A673 (cell line): ENCODE measurements at regions not wholly inside any gene's neighbourhood (a gene's known extent, or its start where the extent isn't known, plus 50 kb on each side); places are given as distances from the start of the nearest gene placed in this dataset.

Experiments used
- BruUV-seq: library from RNA; stranded (reverse); fragments of 400-500 nt; replicated peaks from 2 replicates; lab custom pipeline; 2021; lab: Mats Ljungman, UMichigan
- CTCF ChIA-PET: fragments of 300-600 bp; sonication (Branson Sonifier 250); formaldehyde crosslinking; loops from one replicate; lab custom pipeline; 2022; ENCODE audit warnings: antibody characterized with exemption; lab: Charles Lee
- POLR2A ChIA-PET: fragments of 300-600 bp; sonication (Branson Sonifier 250); formaldehyde crosslinking; loops from one replicate; lab custom pipeline; 2022; ENCODE audit warnings: antibody characterized with exemption; ENCODE audit not compliant: low non-redundant PET; lab: Charles Lee
- DNase-seq: peaks from one replicate; pipeline ENCODE4 v3.0.0-alpha.2; 2015; ENCODE audit warnings: low spot score
- H3K27ac ChIP-seq: fragments of 200-600 bp; sonication (generic); 2 replicates; pipeline ENCODE4 v1.5.1; 2016; ENCODE audit warnings: mixed run types, low read depth, mild to moderate bottlenecking, mixed read lengths, antibody characterized with exemption, low read length; ENCODE audit not compliant: poor library complexity, severe bottlenecking
- H3K27me3 ChIP-seq: fragments of 200-600 bp; sonication (generic); replicated peaks from 2 replicates; pipeline ENCODE4 v1.6.1; 2017; ENCODE audit warnings: mixed run types, low read depth, mild to moderate bottlenecking, mixed read lengths, antibody characterized with exemption, low read length; ENCODE audit not compliant: insufficient read depth, poor library complexity
- H3K36me3 ChIP-seq: fragments of 200-600 bp; sonication (generic); 2 replicates; pipeline ENCODE4 v1.6.1; 2016; ENCODE audit warnings: mixed run types, mild to moderate bottlenecking, mixed read lengths, antibody characterized with exemption, low read length; ENCODE audit not compliant: insufficient read depth, poor library complexity, severe bottlenecking
- H3K4me1 ChIP-seq: fragments of 200-600 bp; sonication (generic); 2 replicates; pipeline ENCODE4 v1.6.1; 2017; ENCODE audit warnings: mixed run types, mild to moderate bottlenecking, mixed read lengths, antibody characterized with exemption, low read length; ENCODE audit not compliant: insufficient read depth, poor library complexity, severe bottlenecking
- H3K4me3 ChIP-seq: fragments of 200-600 bp; sonication (generic); 2 replicates; pipeline ENCODE4 v1.5.1; 2016; ENCODE audit warnings: low read depth, mixed run types, mild to moderate bottlenecking, mixed read lengths, low read length; ENCODE audit not compliant: poor library complexity, severe bottlenecking
- H3K9me3 ChIP-seq: fragments of 200-600 bp; sonication (generic); 2 replicates; pipeline ENCODE4 v1.6.1; 2016; ENCODE audit warnings: mixed run types, low read depth, mild to moderate bottlenecking, mixed read lengths, antibody characterized with exemption, low read length; ENCODE audit not compliant: poor library complexity, severe bottlenecking
- EZH2 ChIP-seq: fragments of 200-600 bp; sonication (generic); IDR thresholded peaks from 2 replicates; pipeline ENCODE4 v1.6.1; 2017; ENCODE audit warnings: borderline replicate concordance, low read depth, mild to moderate bottlenecking, mixed read lengths, antibody characterized with exemption, low read length; ENCODE audit not compliant: poor library complexity, severe bottlenecking
- intact Hi-C: fragments of 100-400 bp; cut with micrococcal nuclease; formaldehyde crosslinking; loops from one replicate; pipeline ENCODE4 v1.10.0; 2022; ENCODE audit not compliant: unreplicated experiment
- TF ChIP-seq, protein P1 (sequence below): fragments of 300-800, 200-600 bp; sonication (generic); conservative IDR thresholded peaks from 2 replicates; pipeline ENCODE4 v1.5.1; 2017; ENCODE audit warnings: low read depth, mild to moderate bottlenecking, antibody characterized with exemption, low read length, moderate library complexity, mixed read lengths

GRCh38 chr11:110883256-110883655 lies 171.0 kb upstream of the ARHGAP20 start:
- no TSS peak for BruUV-seq

DNA sequence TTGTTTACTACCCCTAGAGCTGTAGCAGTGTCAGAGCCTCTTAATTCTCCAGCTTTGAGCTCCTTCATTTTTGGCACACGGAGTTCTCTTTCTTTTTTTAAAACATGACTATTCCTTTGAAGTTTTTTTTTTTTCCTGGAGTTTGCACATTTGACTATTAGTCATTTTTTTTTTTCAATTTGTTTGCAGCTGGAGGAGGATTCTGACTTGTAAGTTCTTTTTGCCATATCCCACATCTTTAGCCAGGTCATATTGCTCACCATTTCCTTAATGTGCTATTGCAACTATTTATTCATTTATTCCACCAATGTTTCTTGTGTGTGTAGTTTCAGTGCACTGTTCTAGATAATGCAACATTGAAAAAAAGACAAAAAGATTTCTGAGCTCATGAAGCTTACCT lies 166.3 kb upstream of the ARHGAP20 start:
- CTCF ChIA-PET: no interaction called here
- Histone ChIP-seq H3K4me1 (no peaks in the 10 kb centered on the region), H3K9me3 (no peaks in the 10 kb centered on the region), H3K27ac (no peak overlapping the region), H3K4me3 (no peak overlapping the region), H3K27me3 (no peaks in the 10 kb centered on the region), H3K36me3 (no peaks in the 10 kb centered on the region)
- no peak for DNase-seq
- intact Hi-C loops: no loop called here
- POLR2A ChIA-PET: no interaction called here
- no peak for TF ChIP-seq EZH2
- TF ChIP-seq, protein P1, sequence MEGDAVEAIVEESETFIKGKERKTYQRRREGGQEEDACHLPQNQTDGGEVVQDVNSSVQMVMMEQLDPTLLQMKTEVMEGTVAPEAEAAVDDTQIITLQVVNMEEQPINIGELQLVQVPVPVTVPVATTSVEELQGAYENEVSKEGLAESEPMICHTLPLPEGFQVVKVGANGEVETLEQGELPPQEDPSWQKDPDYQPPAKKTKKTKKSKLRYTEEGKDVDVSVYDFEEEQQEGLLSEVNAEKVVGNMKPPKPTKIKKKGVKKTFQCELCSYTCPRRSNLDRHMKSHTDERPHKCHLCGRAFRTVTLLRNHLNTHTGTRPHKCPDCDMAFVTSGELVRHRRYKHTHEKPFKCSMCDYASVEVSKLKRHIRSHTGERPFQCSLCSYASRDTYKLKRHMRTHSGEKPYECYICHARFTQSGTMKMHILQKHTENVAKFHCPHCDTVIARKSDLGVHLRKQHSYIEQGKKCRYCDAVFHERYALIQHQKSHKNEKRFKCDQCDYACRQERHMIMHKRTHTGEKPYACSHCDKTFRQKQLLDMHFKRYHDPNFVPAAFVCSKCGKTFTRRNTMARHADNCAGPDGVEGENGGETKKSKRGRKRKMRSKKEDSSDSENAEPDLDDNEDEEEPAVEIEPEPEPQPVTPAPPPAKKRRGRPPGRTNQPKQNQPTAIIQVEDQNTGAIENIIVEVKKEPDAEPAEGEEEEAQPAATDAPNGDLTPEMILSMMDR: no peak
- BruUV-seq: no TSS peak

More at GRCh38 chr11:110883256-110883655, 171.0 kb upstream of the ARHGAP20 start:
- Histone ChIP-seq H3K9me3 (no peaks in the 10 kb centered on the region), H3K27me3 (no peaks in the 10 kb centered on the region), H3K36me3 (no peaks in the 10 kb centered on the region), H3K4me1 (no peaks in the 10 kb centered on the region), H3K4me3 (no peak overlapping the region), H3K27ac (no peak overlapping the region)
- no peak for DNase-seq
- ChIA-PET POLR2A (no interaction called here), CTCF (no interaction called here)
- intact Hi-C loops: no loop called here
- TF ChIP-seq EZH2: no peak
- TF ChIP-seq, protein P1: no peak

DNA sequence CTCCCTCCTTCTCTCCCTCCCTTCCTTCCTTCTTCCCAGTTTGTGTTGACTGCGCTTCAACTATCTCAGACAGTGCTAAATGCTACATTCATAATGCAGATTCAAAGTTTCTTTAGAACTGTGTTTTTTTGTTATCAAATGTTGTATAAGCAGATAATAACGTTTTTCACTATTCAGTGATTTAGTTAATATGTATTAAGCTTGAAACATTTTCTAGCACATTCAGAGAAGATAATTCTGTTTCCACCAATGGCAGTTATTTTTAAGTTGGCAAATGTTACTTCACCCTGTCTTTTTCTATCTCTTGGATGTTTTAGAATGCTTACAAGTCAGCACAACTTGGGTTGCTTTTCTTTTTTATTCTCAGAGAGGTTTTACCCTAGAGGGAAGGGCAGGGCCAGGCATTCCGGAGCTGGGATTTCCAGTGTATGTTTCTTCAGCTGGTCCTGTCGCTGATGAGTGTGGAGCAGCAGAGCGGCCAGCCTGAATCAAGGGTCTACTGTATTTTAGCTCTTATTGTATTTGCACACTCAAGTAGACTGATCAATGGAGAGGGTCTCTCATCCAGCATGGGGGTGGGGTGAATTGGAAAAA lies 162.3 kb upstream of the ARHGAP20 start:
- CTCF ChIA-PET: no interaction called here
- intact Hi-C loops: no loop called here

More for the DNA sequence above, 162.3 kb upstream of the ARHGAP20 start:
- TF ChIP-seq, protein P1: no peak
- TF ChIP-seq EZH2: no peak
- POLR2A ChIA-PET: no interaction called here
- H3K27me3 ChIP-seq: no peaks in the 10 kb centered on the region
- no TSS peak for BruUV-seq
- H3K4me3 ChIP-seq: no peak overlapping the region
- no peaks in the 10 kb centered on the region for H3K9me3 ChIP-seq
- DNase-seq: no peak
- no peaks in the 10 kb centered on the region for H3K36me3 ChIP-seq
- H3K4me1 ChIP-seq: no peaks in the 10 kb centered on the region
- H3K27ac ChIP-seq: no peak overlapping the region
